Neural cell (in vitro differentiated cells): ENCODE measurements at regions not wholly inside any gene's neighbourhood (a gene's known extent, or its start where the extent isn't known, plus 50 kb on each side); places are given as distances from the start of the nearest gene placed in this dataset.

Experiments
- H2AFZ ChIP-seq: fragments of 200-600, 300-800 bp; sonication (generic), shearing (Covaris generic); 2 replicates; pipeline ENCODE4 v1.6.0; 2014; ENCODE audit warnings: low read depth, mild to moderate bottlenecking, antibody characterized with exemption, low read length, moderate library complexity
- H3F3A ChIP-seq: fragments of 200-600 bp; shearing (Covaris generic); 2 replicates; pipeline ENCODE4 v1.6.1; 2016; ENCODE audit warnings: mild to moderate bottlenecking, moderate library complexity, mixed read lengths, antibody characterized with exemption, low read length; ENCODE audit not compliant: insufficient read depth, poor library complexity, severe bottlenecking
- H3K27ac ChIP-seq: fragments of 200-600, 300-800 bp; sonication (generic), shearing (Covaris generic); 2 replicates; pipeline ENCODE4 v1.5.1; 2014; ENCODE audit warnings: mild to moderate bottlenecking, low read length, moderate library complexity
- H3K27me3 ChIP-seq: fragments of 300-800, 200-600 bp; sonication (generic), shearing (Covaris generic); 2 replicates; pipeline ENCODE4 v1.6.0; 2014; ENCODE audit warnings: mild to moderate bottlenecking, low read depth, low read length, moderate library complexity; ENCODE audit not compliant: insufficient read depth
- H3K36me3 ChIP-seq: fragments of 300-800, 200-600 bp; sonication (generic), shearing (Covaris generic); 2 replicates; pipeline ENCODE4 v1.5.1; 2014; ENCODE audit warnings: mild to moderate bottlenecking, antibody characterized with exemption, low read length, moderate library complexity; ENCODE audit not compliant: insufficient read depth
- H3K4me2 ChIP-seq: fragments of 300-800, 200-600 bp; sonication (generic), shearing (Covaris generic); 2 replicates; pipeline ENCODE4 v1.6.0; 2014; ENCODE audit warnings: mild to moderate bottlenecking, low read length
- H3K4me3 ChIP-seq: fragments of 300-800, 200-600 bp; sonication (generic), shearing (Covaris generic); 2 replicates; pipeline ENCODE4 v1.5.1; 2014; ENCODE audit warnings: mild to moderate bottlenecking, low read length, moderate library complexity
- H3K79me2 ChIP-seq: fragments of 200-600 bp; shearing (Covaris generic); replicated peaks from 2 replicates; pipeline ENCODE4 v1.6.0; 2014; ENCODE audit warnings: mild to moderate bottlenecking, low read length, moderate library complexity; ENCODE audit not compliant: insufficient read depth
- H3K9ac ChIP-seq: fragments of 300-800, 200-600 bp; sonication (generic), shearing (Covaris generic); 2 replicates; pipeline ENCODE4 v1.6.1; 2016; ENCODE audit warnings: mild to moderate bottlenecking, low read length, mixed read lengths
- H3K9me2 ChIP-seq: fragments of 200-600 bp; shearing (Covaris generic); 2 replicates; pipeline ENCODE4 v1.6.1; 2016; ENCODE audit warnings: mild to moderate bottlenecking, low read length, mixed read lengths; ENCODE audit not compliant: insufficient read depth
- H3K9me3 ChIP-seq: fragments of 200-600, 300-800 bp; sonication (generic), shearing (Covaris generic); 2 replicates; pipeline ENCODE4 v1.6.1; 2016; ENCODE audit warnings: mild to moderate bottlenecking, mixed run types, low read length, moderate library complexity, mixed read lengths
- H4K20me1 ChIP-seq: fragments of 200-600 bp; shearing (Covaris generic); 2 replicates; pipeline ENCODE4 v1.6.1; 2016; ENCODE audit warnings: mild to moderate bottlenecking, mixed run types; ENCODE audit not compliant: insufficient read depth
- CTCF ChIP-seq: fragments of 450-650 bp; IDR thresholded peaks from 2 replicates; pipeline ENCODE4 v1.5.1; 2014; ENCODE audit warnings: antibody characterized with exemption, mild to moderate bottlenecking, moderate library complexity; ENCODE audit not compliant: poor library complexity, severe bottlenecking
- EP300 ChIP-seq: fragments of 450-650 bp; conservative IDR thresholded peaks from 2 replicates; pipeline ENCODE4 v1.6.1; 2014; ENCODE audit warnings: antibody characterized with exemption, mild to moderate bottlenecking, moderate library complexity; ENCODE audit not compliant: poor library complexity, severe bottlenecking
- EZH2 ChIP-seq: fragments of 200-600, 300-800 bp; shearing (Covaris generic), sonication (generic); IDR thresholded peaks from 2 replicates; pipeline ENCODE4 v1.6.1; 2014; ENCODE audit warnings: antibody characterized with exemption, low read length, borderline replicate concordance, mild to moderate bottlenecking; ENCODE audit not compliant: insufficient read depth, poor library complexity, severe bottlenecking
- MXI1 ChIP-seq: fragments of 450-650 bp; conservative IDR thresholded peaks from 2 replicates; pipeline ENCODE4 v1.6.1; 2014; ENCODE audit warnings: antibody characterized with exemption, mild to moderate bottlenecking; ENCODE audit not compliant: poor library complexity, severe bottlenecking
- POLR2AphosphoS5 ChIP-seq: IDR thresholded peaks from 2 replicates; pipeline ENCODE4 v1.6.1; 2012
- RAD21 ChIP-seq: fragments of 450-650 bp; conservative IDR thresholded peaks from 2 replicates; pipeline ENCODE4 v1.6.1; 2014; ENCODE audit warnings: antibody characterized with exemption, mild to moderate bottlenecking, moderate library complexity
- REST ChIP-seq: IDR thresholded peaks from 2 replicates; pipeline ENCODE4 v1.6.1; 2012; ENCODE audit warnings: borderline replicate concordance
- SMC3 ChIP-seq: fragments of 450-650 bp; conservative IDR thresholded peaks from 2 replicates; pipeline ENCODE4 v1.6.1; 2014; ENCODE audit warnings: antibody characterized with exemption, mild to moderate bottlenecking, moderate library complexity; ENCODE audit not compliant: poor library complexity
- TAF1 ChIP-seq: IDR thresholded peaks from 2 replicates; pipeline ENCODE4 v1.6.1; 2012; ENCODE audit warnings: low read depth

GRCh38 chr3:111301238-111301798 lies 229.7 kb downstream of the NECTIN3 start:
- Histone ChIP-seq H3K27me3 (no peaks in the 10 kb centered on the region), H3K4me3 (no peak overlapping the region), H3F3A (no peaks in the 10 kb centered on the region), H2AFZ (no peak overlapping the region), H4K20me1 (no peaks in the 10 kb centered on the region), H3K9me3 (no peaks in the 10 kb centered on the region), H3K27ac (no peak overlapping the region), H3K36me3 (no peaks in the 10 kb centered on the region), H3K4me2 (no peak overlapping the region), H3K79me2 (no peaks in the 10 kb centered on the region), H3K9ac (no peak overlapping the region), H3K9me2 (no peaks in the 10 kb centered on the region)
- TF ChIP-seq CTCF (no peak), EP300 (no peak), EZH2 (no peak), POLR2AphosphoS5 (no peak), MXI1 (no peak), TAF1 (no peak), REST (no peak), RAD21 (no peak), SMC3 (no peak)

GRCh38 chr3:111302063-111302462 lies 230.4 kb downstream of the NECTIN3 start:
- Histone ChIP-seq H4K20me1 (no peaks in the 10 kb centered on the region), H3K27ac (no peak overlapping the region), H3K27me3 (no peaks in the 10 kb centered on the region), H3K36me3 (no peaks in the 10 kb centered on the region), H2AFZ (no peak overlapping the region), H3F3A (no peaks in the 10 kb centered on the region), H3K4me3 (no peak overlapping the region), H3K9ac (no peak overlapping the region), H3K9me3 (no peaks in the 10 kb centered on the region), H3K79me2 (no peaks in the 10 kb centered on the region), H3K9me2 (no peaks in the 10 kb centered on the region), H3K4me2 (no peak overlapping the region)
- TF ChIP-seq EP300 (no peak), POLR2AphosphoS5 (no peak), TAF1 (no peak), REST (no peak), EZH2 (no peak), CTCF (no peak), SMC3 (no peak), MXI1 (no peak), RAD21 (no peak)
